GM23248 (cell line): ENCODE measurements at regions not wholly inside any gene's neighbourhood (a gene's known extent, or its start where the extent isn't known, plus 50 kb on each side); places are given as distances from the start of the nearest gene placed in this dataset.

Experiments used
- EZH2 ChIP-seq: fragments of 200-600 bp; sonication (generic); IDR thresholded peaks from 2 replicates; pipeline ENCODE4 v1.6.1; 2018; ENCODE audit warnings: antibody characterized with exemption, mild to moderate bottlenecking; ENCODE audit not compliant: insufficient read depth, poor library complexity, severe bottlenecking
- EZH2phosphoT487 ChIP-seq: fragments of 200-600 bp; sonication (generic); IDR thresholded peaks from 2 replicates; pipeline ENCODE4 v1.6.1; 2018; ENCODE audit warnings: antibody characterized with exemption, moderate library complexity, mild to moderate bottlenecking, low read depth; ENCODE audit not compliant: insufficient read depth

DNA sequence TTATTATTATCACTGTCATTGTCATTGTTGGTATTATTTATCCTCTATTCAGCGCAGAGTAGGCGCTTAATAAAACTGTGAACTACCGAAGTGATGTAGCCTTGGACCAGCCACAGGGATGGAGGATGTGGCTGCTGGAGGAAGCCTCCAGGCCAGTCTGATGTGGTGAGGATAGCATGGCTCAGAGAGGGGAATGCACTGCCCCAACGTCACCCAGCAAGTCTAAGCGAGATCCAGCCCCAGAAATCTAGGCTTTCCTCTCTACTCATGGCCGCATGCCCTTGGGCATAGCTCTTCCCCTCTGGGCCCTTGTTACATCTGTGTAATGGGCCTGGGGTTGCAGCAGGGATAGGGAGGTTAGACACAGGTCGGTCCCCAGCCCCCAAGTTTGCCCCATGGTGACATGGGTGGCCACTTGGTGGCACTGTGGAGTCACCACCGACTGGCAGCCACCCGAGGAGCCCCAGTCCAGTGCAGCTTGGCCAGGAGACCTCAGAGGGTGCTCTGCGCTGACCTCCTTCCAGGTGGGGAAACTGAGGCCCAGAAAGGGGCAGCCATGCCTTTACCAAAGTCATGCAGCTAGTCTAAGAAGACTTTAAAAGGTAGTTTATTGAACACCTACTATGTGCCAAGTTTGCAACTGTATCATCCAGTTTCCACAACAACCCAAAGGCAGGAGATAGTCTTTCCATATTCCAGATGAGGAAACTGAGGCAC lies 395.7 kb downstream of the MN1 start:
- TF ChIP-seq EZH2 (no peak), EZH2phosphoT487 (no peak)
